ENCODE measurements at regions not wholly inside any gene's neighbourhood (a gene's known extent, or its start where the extent isn't known, plus 50 kb on each side); places are given as distances from the start of the nearest gene placed in this dataset.

DNA sequence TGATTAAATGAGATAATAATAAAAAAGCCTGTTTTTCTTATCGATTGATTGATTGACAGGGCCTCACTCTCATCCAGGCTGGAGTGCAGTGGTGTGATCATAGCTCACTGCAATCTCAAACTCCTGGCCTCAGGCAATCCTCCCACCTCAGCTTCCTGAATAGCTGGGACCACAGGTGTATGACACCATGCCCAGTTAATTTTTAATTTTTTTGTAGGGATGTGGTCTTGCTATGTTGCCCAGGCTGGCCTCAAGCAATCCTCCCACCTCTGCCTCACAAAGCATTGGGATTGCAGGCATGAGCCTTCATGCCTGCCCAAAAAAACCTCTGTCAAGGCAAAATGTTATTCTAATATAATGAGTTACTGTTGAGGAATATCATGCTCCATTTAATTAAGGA is 346.4 kb upstream of the DAB1 start:
- CTCF ChIA-PET = no interaction called here
- POLR2A ChIA-PET = no interaction called here
- RAD21 ChIA-PET (ENCODE audit: low non-redundant PET in 1 of 2, low total read pairs in 2 of 2, uncharacterized antibody in 2 of 2, unreplicated experiment in 2 of 2) = no interaction called here

More for the DNA sequence above, 346.4 kb upstream of the DAB1 start:
- TF ChIP-seq, protein P1, sequence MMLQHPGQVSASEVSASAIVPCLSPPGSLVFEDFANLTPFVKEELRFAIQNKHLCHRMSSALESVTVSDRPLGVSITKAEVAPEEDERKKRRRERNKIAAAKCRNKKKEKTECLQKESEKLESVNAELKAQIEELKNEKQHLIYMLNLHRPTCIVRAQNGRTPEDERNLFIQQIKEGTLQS (IDR thresholded peaks at IDR 0.05) = no peak
- TF ChIP-seq, protein P2, sequence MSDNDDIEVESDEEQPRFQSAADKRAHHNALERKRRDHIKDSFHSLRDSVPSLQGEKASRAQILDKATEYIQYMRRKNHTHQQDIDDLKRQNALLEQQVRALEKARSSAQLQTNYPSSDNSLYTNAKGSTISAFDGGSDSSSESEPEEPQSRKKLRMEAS (IDR thresholded peaks at IDR 0.05) = no peak
- TF ChIP-seq, protein P3, sequence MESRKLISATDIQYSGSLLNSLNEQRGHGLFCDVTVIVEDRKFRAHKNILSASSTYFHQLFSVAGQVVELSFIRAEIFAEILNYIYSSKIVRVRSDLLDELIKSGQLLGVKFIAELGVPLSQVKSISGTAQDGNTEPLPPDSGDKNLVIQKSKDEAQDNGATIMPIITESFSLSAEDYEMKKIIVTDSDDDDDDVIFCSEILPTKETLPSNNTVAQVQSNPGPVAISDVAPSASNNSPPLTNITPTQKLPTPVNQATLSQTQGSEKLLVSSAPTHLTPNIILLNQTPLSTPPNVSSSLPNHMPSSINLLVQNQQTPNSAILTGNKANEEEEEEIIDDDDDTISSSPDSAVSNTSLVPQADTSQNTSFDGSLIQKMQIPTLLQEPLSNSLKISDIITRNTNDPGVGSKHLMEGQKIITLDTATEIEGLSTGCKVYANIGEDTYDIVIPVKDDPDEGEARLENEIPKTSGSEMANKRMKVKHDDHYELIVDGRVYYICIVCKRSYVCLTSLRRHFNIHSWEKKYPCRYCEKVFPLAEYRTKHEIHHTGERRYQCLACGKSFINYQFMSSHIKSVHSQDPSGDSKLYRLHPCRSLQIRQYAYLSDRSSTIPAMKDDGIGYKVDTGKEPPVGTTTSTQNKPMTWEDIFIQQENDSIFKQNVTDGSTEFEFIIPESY (IDR thresholded peaks at IDR 0.05; ENCODE audit: extremely low read depth, insufficient replicate concordance, low read length) = no peak
- no peak for TF ChIP-seq POLR2AphosphoS5 (IDR thresholded peaks at IDR 0.05; ENCODE audit: low read depth, low read length)
- TF ChIP-seq FOSL1 (IDR thresholded peaks at IDR 0.05; ENCODE audit: low read depth) = no peak
- no peak for TF ChIP-seq JUND (IDR thresholded peaks at IDR 0.05)
- no peak for TF ChIP-seq SP1 (IDR thresholded peaks at IDR 0.05; ENCODE audit: low read depth)
- no peak for TF ChIP-seq SRF (IDR thresholded peaks at IDR 0.05; ENCODE audit: low read depth)
- TF ChIP-seq ZFX (IDR thresholded peaks at IDR 0.05) = no peak
- no peak for TF ChIP-seq POLR2A (IDR thresholded peaks at IDR 0.05; ENCODE audit: borderline replicate concordance, extremely low read depth, insufficient read depth, insufficient read length)
- TF ChIP-seq ZNF274 (IDR thresholded peaks at IDR 0.05; ENCODE audit: low read depth, low read length) = no peak
- no peak for TF ChIP-seq YY1 (IDR thresholded peaks at IDR 0.05; ENCODE audit: extremely low read depth, insufficient replicate concordance, low read depth, low read length)
- TF ChIP-seq ELF1 (IDR thresholded peaks at IDR 0.05; ENCODE audit: borderline replicate concordance, low read depth) = no peak
- intact Hi-C loops (cut with micrococcal nuclease) = no loop called here
- DNase-seq (ENCODE audit: low read depth, low spot score) = no peak
- Histone ChIP-seq H3K27me3 (ENCODE audit: insufficient read depth, low read length) (no peaks in the 10 kb centered on the region), H3K4me2 (ENCODE audit: low read length) (no peak overlapping the region), H3K9me3 (ENCODE audit: control insufficient read depth in 1 of 2, insufficient read depth in 1 of 2, low read depth in 1 of 2, low read length in 2 of 2) (no peaks in the 10 kb centered on the region), H3K79me2 (ENCODE audit: insufficient read depth, low read length) (no peaks in the 10 kb centered on the region), H3K9ac (ENCODE audit: low read length) (no peak overlapping the region), H3K9me2 (ENCODE audit: insufficient read depth) (no peaks in the 10 kb centered on the region), H3K36me3 (ENCODE audit: control insufficient read depth in 1 of 2, insufficient read depth in 2 of 2, low read length in 2 of 2) (no peaks in the 10 kb centered on the region), H4K20me1 (ENCODE audit: insufficient read depth) (no peaks in the 10 kb centered on the region), H3K4me1 (ENCODE audit: control insufficient read depth in 1 of 2, insufficient read depth in 2 of 2, low read length in 2 of 2) (no peaks in the 10 kb centered on the region), H2AFZ (ENCODE audit: low read depth, low read length, poor library complexity, severe bottlenecking) (no peak overlapping the region), H3K4me3 (replicated peaks in 1 of 2; ENCODE audit: low read depth in 1 of 2, low read length in 2 of 2) (no peak overlapping the region), H3K27ac (ENCODE audit: low read depth, low read length) (no peak overlapping the region)
- no TSS peak for BruUV-seq (replicated peaks)
- no peak for ATAC-seq
